Ascending aorta (tissue), 2 donors: ENCODE measurements at regions not wholly inside any gene's neighbourhood (a gene's known extent, or its start where the extent isn't known, plus 50 kb on each side); places are given as distances from the start of the nearest gene placed in this dataset.

ENCODE experiments used
- DNase-seq, 2 donors: peaks; one replicate each; pipeline ENCODE4 v3.0.0-alpha.2; 2019; ENCODE audit warnings: low spot score in 2 of 2
- H3K27ac ChIP-seq, 2 donors: fragments of 200-600 bp; sonication (generic); one replicate each; pipeline ENCODE4 v1.5.1; 2016 to 2017; ENCODE audit warnings: mild to moderate bottlenecking in 1 of 2
- H3K27me3 ChIP-seq: fragments of 200-600 bp; sonication (generic); one replicate; pipeline ENCODE4 v1.5.1; 2017
- H3K36me3 ChIP-seq, 2 donors: fragments of 200-600 bp; sonication (generic); one replicate each; pipeline ENCODE4 v1.5.1; 2016
- H3K4me1 ChIP-seq, 2 donors: fragments of 200-600 bp; sonication (generic); one replicate each; pipeline ENCODE4 v1.5.1; 2016 to 2017; ENCODE audit warnings: mild to moderate bottlenecking in 1 of 2
- H3K4me3 ChIP-seq, 2 donors: fragments of 200-600 bp; sonication (generic); one replicate each; pipeline ENCODE4 v1.5.1; 2016 to 2017; ENCODE audit warnings: mild to moderate bottlenecking in 1 of 2
- H3K9me3 ChIP-seq, 2 donors: fragments of 200-600 bp; sonication (generic); one replicate each; pipeline ENCODE4 v1.5.1; 2016
- intact Hi-C: fragments of 100-400 bp; cut with DNase I; formaldehyde crosslinking; loops from one replicate; pipeline ENCODE4 v1.15.1; 2023
- TF ChIP-seq, protein P1 (sequence below), 3 experiments: fragments of 200-600 bp in 2 of 3; fragments of 450-650 bp in 1 of 3; sonication (generic) in 2 of 3; IDR thresholded peaks; one replicate each; pipeline ENCODE4 v1.5.1; 2016 to 2019; ENCODE audit warnings: antibody characterized with exemption in 3 of 3, mild to moderate bottlenecking in 1 of 3, moderate library complexity in 1 of 3

- H3K27ac ChIP-seq = peak overlapping the region; percentile 5 to 61
- intact Hi-C loops = no loop called here
- no peaks in the 10 kb centered on the region for H3K27me3 ChIP-seq
These were observed 92.9 kb upstream of the ERG start for GRCh38 chr21:38591218-38591537.

GRCh38 chr21:38596264-38597042, 98.2 kb upstream of the ERG start:
- intact Hi-C loops = no loop called here
- Histone ChIP-seq H3K4me1 (peaks cover 3 to 18% of the 10 kb centered on the region in 2 donors), H3K27ac (peak overlapping the region in 1 of 2 donors; percentile 46), H3K36me3 (no peaks in the 10 kb centered on the region), H3K9me3 (no peaks in the 10 kb centered on the region), H3K4me3 (no peak overlapping the region), H3K27me3 (no peaks in the 10 kb centered on the region)
- TF ChIP-seq, protein P1, sequence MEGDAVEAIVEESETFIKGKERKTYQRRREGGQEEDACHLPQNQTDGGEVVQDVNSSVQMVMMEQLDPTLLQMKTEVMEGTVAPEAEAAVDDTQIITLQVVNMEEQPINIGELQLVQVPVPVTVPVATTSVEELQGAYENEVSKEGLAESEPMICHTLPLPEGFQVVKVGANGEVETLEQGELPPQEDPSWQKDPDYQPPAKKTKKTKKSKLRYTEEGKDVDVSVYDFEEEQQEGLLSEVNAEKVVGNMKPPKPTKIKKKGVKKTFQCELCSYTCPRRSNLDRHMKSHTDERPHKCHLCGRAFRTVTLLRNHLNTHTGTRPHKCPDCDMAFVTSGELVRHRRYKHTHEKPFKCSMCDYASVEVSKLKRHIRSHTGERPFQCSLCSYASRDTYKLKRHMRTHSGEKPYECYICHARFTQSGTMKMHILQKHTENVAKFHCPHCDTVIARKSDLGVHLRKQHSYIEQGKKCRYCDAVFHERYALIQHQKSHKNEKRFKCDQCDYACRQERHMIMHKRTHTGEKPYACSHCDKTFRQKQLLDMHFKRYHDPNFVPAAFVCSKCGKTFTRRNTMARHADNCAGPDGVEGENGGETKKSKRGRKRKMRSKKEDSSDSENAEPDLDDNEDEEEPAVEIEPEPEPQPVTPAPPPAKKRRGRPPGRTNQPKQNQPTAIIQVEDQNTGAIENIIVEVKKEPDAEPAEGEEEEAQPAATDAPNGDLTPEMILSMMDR (IDR thresholded peaks at IDR 0.05) = no peak
- no peak for DNase-seq

More at GRCh38 chr21:38591218-38591537, 92.9 kb upstream of the ERG start:
- DNase-seq = no peak
- H3K9me3 ChIP-seq = no peaks in the 10 kb centered on the region
- no peak overlapping the region for H3K4me3 ChIP-seq
- H3K36me3 ChIP-seq = no peaks in the 10 kb centered on the region
- peaks cover 3 to 10% of the 10 kb centered on the region in 2 donors for H3K4me1 ChIP-seq
- TF ChIP-seq, protein P1 (IDR thresholded peaks at IDR 0.05) = no peak

DNA sequence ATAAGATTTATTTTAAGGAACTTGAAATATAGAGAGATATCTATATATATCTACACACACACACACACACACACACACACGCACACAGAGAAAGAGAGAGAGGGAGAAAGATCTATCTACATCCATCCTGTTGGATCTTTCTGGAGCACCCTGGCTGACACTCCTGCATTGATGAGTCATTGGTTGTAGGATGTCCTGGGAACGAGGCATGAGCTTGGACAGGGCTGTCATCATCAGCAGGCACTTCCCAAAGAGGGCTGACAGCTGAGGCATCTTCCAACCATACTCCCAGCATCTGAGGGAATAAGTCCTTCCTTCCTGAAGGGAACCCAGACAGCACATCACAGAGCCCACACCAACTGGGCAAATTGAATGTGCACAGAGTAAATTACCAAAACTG, 99.1 kb upstream of the ERG start:
- Histone ChIP-seq H3K9me3 (no peaks in the 10 kb centered on the region), H3K27me3 (no peaks in the 10 kb centered on the region), H3K4me3 (no peak overlapping the region), H3K36me3 (no peaks in the 10 kb centered on the region), H3K4me1 (peaks cover 0 to 18% of the 10 kb centered on the region in 2 donors), H3K27ac (no peak overlapping the region)
- intact Hi-C loops = no loop called here
- TF ChIP-seq, protein P1 (IDR thresholded peaks at IDR 0.05) = no peak
- peak in 1 of 2 donors; percentile 62 for DNase-seq

- H3K4me1 ChIP-seq = peaks cover 0 to 18% of the 10 kb centered on the region in 2 donors
- TF ChIP-seq, protein P1 (IDR thresholded peaks at IDR 0.05) = no peak
- intact Hi-C loops = no loop called here
- no peaks in the 10 kb centered on the region for H3K9me3 ChIP-seq
- no peaks in the 10 kb centered on the region for H3K36me3 ChIP-seq
- no peaks in the 10 kb centered on the region for H3K27me3 ChIP-seq
- H3K4me3 ChIP-seq = no peak overlapping the region
- DNase-seq = peak in 1 of 2 donors; percentile 51
- H3K27ac ChIP-seq = peak overlapping the region; percentile 33 to 67
These were observed 100.1 kb upstream of the ERG start for GRCh38 chr21:38598413-38598812.

DNA sequence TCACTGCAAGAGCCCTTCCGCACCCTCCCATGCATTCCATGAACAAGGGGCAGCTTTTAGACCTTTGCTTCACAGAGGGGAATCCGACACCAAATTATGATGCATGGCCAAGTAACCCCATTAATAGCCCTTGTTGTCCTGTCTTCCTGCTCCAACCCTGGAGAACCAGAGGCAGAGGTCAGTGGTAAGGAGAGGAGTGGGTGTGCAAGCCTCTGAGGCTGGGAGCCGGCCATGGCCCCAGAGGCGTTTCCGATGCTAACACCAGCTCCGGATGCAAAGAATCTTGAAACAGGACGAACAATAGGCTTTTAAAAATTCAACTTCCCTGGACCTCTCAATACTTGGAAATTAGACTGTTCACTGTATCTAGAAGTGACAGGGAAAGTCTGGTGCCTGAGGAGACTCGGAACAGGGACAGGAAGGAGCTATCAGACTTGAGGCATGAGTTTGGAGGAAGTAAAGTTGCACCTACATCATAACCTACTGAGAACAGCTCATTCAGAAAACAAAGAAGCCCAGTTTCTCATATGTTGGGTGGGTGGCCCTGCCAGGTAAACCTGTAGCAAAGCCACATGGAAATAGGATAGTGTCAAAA, 101.2 kb upstream of the ERG start:
- intact Hi-C loops = no loop called here
- Histone ChIP-seq H3K27me3 (no peaks in the 10 kb centered on the region), H3K36me3 (no peaks in the 10 kb centered on the region)

More for the DNA sequence above, 101.2 kb upstream of the ERG start:
- H3K27ac ChIP-seq = peak overlapping the region; percentile 22 to 67
- no peak overlapping the region for H3K4me3 ChIP-seq
- H3K4me1 ChIP-seq = peaks cover 0 to 19% of the 10 kb centered on the region in 2 donors
- H3K9me3 ChIP-seq = no peaks in the 10 kb centered on the region
- DNase-seq = peak in 1 of 2 donors; percentile 7
- TF ChIP-seq, protein P1 (IDR thresholded peaks at IDR 0.05) = no peak
